ENCODE measurements at regions not wholly inside any gene's neighbourhood (a gene's known extent, or its start where the extent isn't known, plus 50 kb on each side); places are given as distances from the start of the nearest gene placed in this dataset.

DNA sequence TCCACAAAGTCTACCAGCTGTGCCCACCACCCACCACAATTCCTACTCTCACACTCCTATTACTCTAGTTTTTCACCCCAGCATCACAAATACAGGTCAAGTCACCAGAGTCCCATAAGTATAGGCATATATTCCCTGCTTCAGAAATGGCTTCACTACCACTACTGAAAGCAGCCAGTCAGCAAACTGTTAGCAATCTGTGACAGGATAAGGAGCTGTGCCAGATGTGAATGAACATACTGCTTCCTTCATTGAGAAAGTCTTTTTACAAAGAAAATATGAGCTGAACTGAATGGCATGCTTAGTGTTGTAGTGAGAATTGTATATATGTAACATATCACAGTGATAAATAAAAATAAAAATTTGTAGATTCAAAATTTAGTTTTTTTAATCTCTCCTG is 76.8 kb downstream of the C3orf85 start:
- Histone ChIP-seq H3K27ac (ENCODE audit: low read depth, low read length) (no peak overlapping the region), H3K27me3 (ENCODE audit: insufficient read depth, low read length) (0 out of 2 replicates have a peak, but pooled peaks cover 2% of the 10 kb centered on the region), H3K9ac (ENCODE audit: low read length) (no peak overlapping the region), H3K4me1 (ENCODE audit: control insufficient read depth in 1 of 2, insufficient read depth in 2 of 2, low read length in 2 of 2) (no peaks in the 10 kb centered on the region), H3K36me3 (ENCODE audit: control insufficient read depth in 1 of 2, insufficient read depth in 2 of 2, low read length in 2 of 2) (no peaks in the 10 kb centered on the region), H2AFZ (ENCODE audit: low read depth, low read length, poor library complexity, severe bottlenecking) (no peak overlapping the region), H3K79me2 (ENCODE audit: insufficient read depth, low read length) (no peaks in the 10 kb centered on the region), H3K9me2 (ENCODE audit: insufficient read depth) (no peaks in the 10 kb centered on the region), H4K20me1 (ENCODE audit: insufficient read depth) (no peaks in the 10 kb centered on the region), H3K9me3 (ENCODE audit: control insufficient read depth in 1 of 2, insufficient read depth in 1 of 2, low read depth in 1 of 2, low read length in 2 of 2) (no peaks in the 10 kb centered on the region), H3K4me3 (replicated peaks in 1 of 2; ENCODE audit: low read depth in 1 of 2, low read length in 2 of 2) (no peak overlapping the region), H3K4me2 (ENCODE audit: low read length) (no peak overlapping the region)
- intact Hi-C loops (cut with micrococcal nuclease): no loop called here
- ChIA-PET POLR2A (no interaction called here), CTCF (interaction anchor here (1.4 to 1.7 kb wide), 2 partner anchors 11 to 190 kb away, joined by 3 to 10 read pairs; no protein-coding TSS in a partner anchor), RAD21 (ENCODE audit: low non-redundant PET in 1 of 2, low total read pairs in 2 of 2, uncharacterized antibody in 2 of 2, unreplicated experiment in 2 of 2) (no interaction called here)
- BruUV-seq (replicated peaks): no TSS peak
- DNase-seq (ENCODE audit: low read depth, low spot score) (no peak), ATAC-seq (no peak)
- TF ChIP-seq, protein P1, sequence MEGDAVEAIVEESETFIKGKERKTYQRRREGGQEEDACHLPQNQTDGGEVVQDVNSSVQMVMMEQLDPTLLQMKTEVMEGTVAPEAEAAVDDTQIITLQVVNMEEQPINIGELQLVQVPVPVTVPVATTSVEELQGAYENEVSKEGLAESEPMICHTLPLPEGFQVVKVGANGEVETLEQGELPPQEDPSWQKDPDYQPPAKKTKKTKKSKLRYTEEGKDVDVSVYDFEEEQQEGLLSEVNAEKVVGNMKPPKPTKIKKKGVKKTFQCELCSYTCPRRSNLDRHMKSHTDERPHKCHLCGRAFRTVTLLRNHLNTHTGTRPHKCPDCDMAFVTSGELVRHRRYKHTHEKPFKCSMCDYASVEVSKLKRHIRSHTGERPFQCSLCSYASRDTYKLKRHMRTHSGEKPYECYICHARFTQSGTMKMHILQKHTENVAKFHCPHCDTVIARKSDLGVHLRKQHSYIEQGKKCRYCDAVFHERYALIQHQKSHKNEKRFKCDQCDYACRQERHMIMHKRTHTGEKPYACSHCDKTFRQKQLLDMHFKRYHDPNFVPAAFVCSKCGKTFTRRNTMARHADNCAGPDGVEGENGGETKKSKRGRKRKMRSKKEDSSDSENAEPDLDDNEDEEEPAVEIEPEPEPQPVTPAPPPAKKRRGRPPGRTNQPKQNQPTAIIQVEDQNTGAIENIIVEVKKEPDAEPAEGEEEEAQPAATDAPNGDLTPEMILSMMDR (IDR thresholded peaks at IDR 0.05 in 2 of 3, conservative IDR thresholded peaks at IDR 0.05 in 1 of 3; ENCODE audit: borderline replicate concordance in 1 of 3, insufficient read depth in 1 of 3, low read depth in 2 of 3, low read length in 2 of 3): no peak
- no peak for TF ChIP-seq RAD21 (IDR thresholded peaks at IDR 0.05; ENCODE audit: low read depth)
- TF ChIP-seq CEBPB (IDR thresholded peaks at IDR 0.05; ENCODE audit: low read depth): no peak
- TF ChIP-seq CBX3 (IDR thresholded peaks at IDR 0.05; ENCODE audit: low read depth): no peak
- TF ChIP-seq, protein P2, sequence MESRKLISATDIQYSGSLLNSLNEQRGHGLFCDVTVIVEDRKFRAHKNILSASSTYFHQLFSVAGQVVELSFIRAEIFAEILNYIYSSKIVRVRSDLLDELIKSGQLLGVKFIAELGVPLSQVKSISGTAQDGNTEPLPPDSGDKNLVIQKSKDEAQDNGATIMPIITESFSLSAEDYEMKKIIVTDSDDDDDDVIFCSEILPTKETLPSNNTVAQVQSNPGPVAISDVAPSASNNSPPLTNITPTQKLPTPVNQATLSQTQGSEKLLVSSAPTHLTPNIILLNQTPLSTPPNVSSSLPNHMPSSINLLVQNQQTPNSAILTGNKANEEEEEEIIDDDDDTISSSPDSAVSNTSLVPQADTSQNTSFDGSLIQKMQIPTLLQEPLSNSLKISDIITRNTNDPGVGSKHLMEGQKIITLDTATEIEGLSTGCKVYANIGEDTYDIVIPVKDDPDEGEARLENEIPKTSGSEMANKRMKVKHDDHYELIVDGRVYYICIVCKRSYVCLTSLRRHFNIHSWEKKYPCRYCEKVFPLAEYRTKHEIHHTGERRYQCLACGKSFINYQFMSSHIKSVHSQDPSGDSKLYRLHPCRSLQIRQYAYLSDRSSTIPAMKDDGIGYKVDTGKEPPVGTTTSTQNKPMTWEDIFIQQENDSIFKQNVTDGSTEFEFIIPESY (IDR thresholded peaks at IDR 0.05; ENCODE audit: extremely low read depth, insufficient replicate concordance, low read length): no peak
- TF ChIP-seq FOSL1 (IDR thresholded peaks at IDR 0.05; ENCODE audit: low read depth): no peak
- TF ChIP-seq EGR1 (IDR thresholded peaks at IDR 0.05; ENCODE audit: low read depth): no peak
- TF ChIP-seq SIN3A (IDR thresholded peaks at IDR 0.05; ENCODE audit: low read depth): no peak
- no peak for TF ChIP-seq ZNF274 (IDR thresholded peaks at IDR 0.05; ENCODE audit: low read depth, low read length)
